Pancreas (tissue), 10 donors: ENCODE measurements at regions not wholly inside any gene's neighbourhood (a gene's known extent, or its start where the extent isn't known, plus 50 kb on each side); places are given as distances from the start of the nearest gene placed in this dataset.

Source experiments
- ATAC-seq, 4 donors: fragments of 200-7000 bp; cut with Tn5 transposase; one replicate each; pipeline versions ENCODE4 v1.8.0 to v1.9.1; 2020; ENCODE audit warnings: mild to moderate bottlenecking in 4 of 4, moderate library complexity in 4 of 4
- DNase-seq, 6 donors: peaks; one replicate each; pipeline ENCODE4 v3.0.0-alpha.2; 2020
- FAIRE-seq: peaks from 2 replicates; lab custom pipeline; 2012; peaks lifted over from hg19 to GRCh38; lab: Jason Lieb, UNC
- H3K27ac ChIP-seq, 4 donors: fragments of 200-600 bp; sonication (generic); 1 replicate in 3 of 4; 2 replicates in 1 of 4; pipeline versions ENCODE4 v1.5.0 to v1.8.0; 2020
- H3K27me3 ChIP-seq, 4 donors: fragments of 200-600 bp; one replicate each; pipeline ENCODE4 v1.8.0; 2021
- H3K36me3 ChIP-seq, 3 donors: fragments of 200-600 bp; sonication (generic) in 1 of 3; one replicate each; pipeline versions ENCODE4 v1.5.0 to v1.8.0; 2020 to 2021
- H3K4me1 ChIP-seq, 3 donors: fragments of 200-600 bp; one replicate each; pipeline ENCODE4 v1.8.0; 2021
- H3K4me3 ChIP-seq, 4 donors: fragments of 200-600 bp; sonication (generic) in 2 of 4; one replicate each; pipeline versions ENCODE4 v1.5.0 to v1.8.0; 2020 to 2021
- H3K9me3 ChIP-seq, 4 donors: fragments of 200-600 bp; one replicate each; pipeline ENCODE4 v1.8.0; 2021
- CTCF ChIP-seq, 4 donors: fragments of 200-600 bp; sonication (generic) in 3 of 4; IDR thresholded peaks; one replicate each; pipeline versions ENCODE4 v1.5.0 to v1.8.0; 2021; ENCODE audit warnings: antibody characterized with exemption in 4 of 4
- WGBS, 2 donors: extraction: QIAGEN DNeasy Blood & Tissue Kit; methylation state at CpG; one replicate each; pipeline ENCODE4 v1.1.7; 2013; 5-methylcytosine and 5-hydroxymethylcytosine counted together
- intact Hi-C, 3 donors: fragments of 100-400 bp; cut with DNase I; formaldehyde crosslinking; loops; one replicate each; pipeline versions ENCODE4 v1.11.1 to v1.14.2; 2022
- donor health status: healthy with polysubstance abuse.
- donor health status: DM: no; HTN: no; CAD: no; lungs with moderate emphysema.
- donor health status: DM: no; HTN: no; CAD: no.
- donor health status: control.
- donor health status: control.
- donor health status: Bipolar disorder and iron deficiency.
- donor health status: DM: yes; HTN: yes; CAD: no.
- donor health status: DM: no; HTN: no; CAD: no.
- donor health status: DM: no; HTN: no; CAD: no.
- donor health status: DM: yes; HTN: yes; CAD: no.

- 41 to 56% methylated on average over 6 of the region's 6 CpGs for WGBS, 2 donors
- intact Hi-C loops, result no loop called here
Measured at GRCh38 chr5:6825678-6826244, 112.5 kb downstream of the TENT4A start.

GRCh38 chr5:6826756-6827155 lies 113.5 kb downstream of the TENT4A start:
- Histone ChIP-seq H3K36me3 (no peaks in the 10 kb centered on the region), H3K4me1 (no peaks in the 10 kb centered on the region), H3K4me3 (no peak overlapping the region), H3K9me3 (no peaks in the 10 kb centered on the region), H3K27ac (no peak overlapping the region), H3K27me3 (no peaks in the 10 kb centered on the region)
- TF ChIP-seq CTCF (IDR thresholded peaks at IDR 0.05), result no peak
- FAIRE-seq, result no peak
- no peak for ATAC-seq
- intact Hi-C loops, result no loop called here
- no peak for DNase-seq
- 91 to 96% methylated on average over 6 of the region's 6 CpGs for WGBS, 2 donors

More at GRCh38 chr5:6825678-6826244, 112.5 kb downstream of the TENT4A start:
- FAIRE-seq, result no peak
- H3K4me1 ChIP-seq, result no peaks in the 10 kb centered on the region
- H3K27ac ChIP-seq, result no peak overlapping the region
- peaks cover 0 to 1% (median 0%) of the 10 kb centered on the region in 4 donors for H3K9me3 ChIP-seq
- peak in 3 of 4 donors; percentile 17 to 67 (median 58) for ATAC-seq
- no peaks in the 10 kb centered on the region for H3K27me3 ChIP-seq
- no peak for TF ChIP-seq CTCF (IDR thresholded peaks at IDR 0.05)
- no peak overlapping the region for H3K4me3 ChIP-seq
- DNase-seq, result peak in 3 of 6 donors; percentile 19 to 42 (median 23)
- no peaks in the 10 kb centered on the region for H3K36me3 ChIP-seq

DNA sequence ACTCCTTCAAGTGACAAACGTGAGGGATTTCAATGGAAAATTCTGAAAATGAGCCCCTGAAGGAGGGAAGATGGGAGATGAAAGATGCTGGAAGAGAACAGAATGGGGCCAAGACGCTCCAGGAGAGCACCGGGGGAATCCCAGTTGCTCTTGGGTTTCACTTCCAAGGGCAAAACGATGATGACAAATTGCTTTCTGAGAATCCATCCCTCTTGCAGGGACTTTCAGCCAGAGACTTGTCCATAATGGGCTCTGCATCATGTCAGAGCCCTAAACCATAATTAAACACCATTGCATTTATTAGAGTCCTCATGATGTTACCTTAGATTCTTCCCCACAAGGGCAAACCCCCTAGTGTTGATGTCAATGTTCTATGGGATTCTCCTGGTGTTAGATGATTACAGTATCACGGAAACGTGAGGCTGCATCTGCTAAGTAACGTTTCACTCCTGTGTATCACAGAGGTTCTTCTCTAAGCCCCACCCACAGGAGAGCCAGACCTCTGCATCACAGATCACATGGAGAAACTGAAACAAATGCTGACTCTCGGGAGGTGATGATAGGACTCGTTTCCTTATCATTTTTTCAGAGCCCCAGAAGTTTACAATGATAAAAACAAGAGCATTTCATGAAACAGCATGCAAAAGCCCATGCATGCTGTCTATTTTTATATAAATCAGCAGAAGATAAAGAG lies 114.4 kb downstream of the TENT4A start:
- Histone ChIP-seq H3K4me1 (no peaks in the 10 kb centered on the region), H3K4me3 (no peak overlapping the region), H3K9me3 (no peaks in the 10 kb centered on the region), H3K27ac (no peak overlapping the region), H3K36me3 (no peaks in the 10 kb centered on the region), H3K27me3 (no peaks in the 10 kb centered on the region)
- ATAC-seq, result peak in 2 of 4 donors; percentile 42 to 52
- no peak for FAIRE-seq
- 67 to 76% methylated on average over 9 of the region's 9 CpGs for WGBS, 2 donors
- no peak for TF ChIP-seq CTCF (IDR thresholded peaks at IDR 0.05)
- no peak for DNase-seq
- intact Hi-C loops, result no loop called here

GRCh38 chr5:6829150-6829784 lies 116.0 kb downstream of the TENT4A start:
- no peaks in the 10 kb centered on the region for H3K36me3 ChIP-seq
- no peak for DNase-seq
- 63 to 74% methylated on average over 5 of the region's 5 CpGs for WGBS, 2 donors
- H3K27me3 ChIP-seq, result no peaks in the 10 kb centered on the region
- no peak for TF ChIP-seq CTCF (IDR thresholded peaks at IDR 0.05)
- H3K4me1 ChIP-seq, result no peaks in the 10 kb centered on the region
- ATAC-seq, result no peak
- H3K27ac ChIP-seq, result no peak overlapping the region
- intact Hi-C loops, result no loop called here
- H3K9me3 ChIP-seq, result no peaks in the 10 kb centered on the region
- no peak overlapping the region for H3K4me3 ChIP-seq
- no peak for FAIRE-seq
